ENCODE measurements at regions not wholly inside any gene's neighbourhood (a gene's known extent, or its start where the extent isn't known, plus 50 kb on each side); places are given as distances from the start of the nearest gene placed in this dataset.

DNA sequence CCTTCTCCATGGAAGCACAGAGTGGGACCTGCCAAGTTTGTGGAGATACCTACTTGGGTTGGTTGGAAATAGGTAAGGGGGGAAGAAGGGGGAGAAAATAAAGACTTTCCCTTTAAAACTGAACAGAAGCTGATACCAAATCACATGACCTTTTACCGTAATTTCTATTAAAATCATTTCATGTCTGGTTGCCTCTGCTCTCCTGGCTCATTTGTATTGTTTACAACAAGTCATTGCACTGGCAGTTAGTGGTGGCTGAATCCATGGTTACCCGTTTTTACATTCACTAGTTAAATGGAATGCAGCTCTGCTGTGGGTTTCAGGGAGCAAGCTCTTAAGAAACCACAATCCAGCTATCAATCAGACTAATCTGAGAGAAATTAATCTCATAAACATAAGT lies 353.7 kb upstream of the ESRRG start:
- Histone ChIP-seq H3K4me1 (ENCODE audit: control insufficient read depth, low read length) (no peaks in the 10 kb centered on the region), H3K27me3 (ENCODE audit: control insufficient read depth, low read length) (peaks cover 11% of the 10 kb centered on the region; the same call in 1 of the 2 replicates), H3F3A (ENCODE audit: control insufficient read depth, insufficient read depth) (no peaks in the 10 kb centered on the region), H3K4me3 (ENCODE audit: low read length) (no peak overlapping the region), H3K9me2 (replicated peaks; ENCODE audit: control insufficient read depth, low read length) (no peaks in the 10 kb centered on the region), H3K79me2 (ENCODE audit: control insufficient read depth, low read length) (no peaks in the 10 kb centered on the region), H3K27ac (ENCODE audit: low read depth, low read length) (no peak overlapping the region), H3K9me3 (ENCODE audit: control insufficient read depth, insufficient read depth, low read length) (no peaks in the 10 kb centered on the region), H3K4me2 (ENCODE audit: low read length) (no peak overlapping the region), H4K20me1 (ENCODE audit: control insufficient read depth, insufficient read depth, low read depth, low read length) (no peaks in the 10 kb centered on the region; the same call in 1 of the 2 replicates), H3K36me3 (ENCODE audit: control insufficient read depth, low read length) (no peaks in the 10 kb centered on the region)
- TF ChIP-seq, protein P1, sequence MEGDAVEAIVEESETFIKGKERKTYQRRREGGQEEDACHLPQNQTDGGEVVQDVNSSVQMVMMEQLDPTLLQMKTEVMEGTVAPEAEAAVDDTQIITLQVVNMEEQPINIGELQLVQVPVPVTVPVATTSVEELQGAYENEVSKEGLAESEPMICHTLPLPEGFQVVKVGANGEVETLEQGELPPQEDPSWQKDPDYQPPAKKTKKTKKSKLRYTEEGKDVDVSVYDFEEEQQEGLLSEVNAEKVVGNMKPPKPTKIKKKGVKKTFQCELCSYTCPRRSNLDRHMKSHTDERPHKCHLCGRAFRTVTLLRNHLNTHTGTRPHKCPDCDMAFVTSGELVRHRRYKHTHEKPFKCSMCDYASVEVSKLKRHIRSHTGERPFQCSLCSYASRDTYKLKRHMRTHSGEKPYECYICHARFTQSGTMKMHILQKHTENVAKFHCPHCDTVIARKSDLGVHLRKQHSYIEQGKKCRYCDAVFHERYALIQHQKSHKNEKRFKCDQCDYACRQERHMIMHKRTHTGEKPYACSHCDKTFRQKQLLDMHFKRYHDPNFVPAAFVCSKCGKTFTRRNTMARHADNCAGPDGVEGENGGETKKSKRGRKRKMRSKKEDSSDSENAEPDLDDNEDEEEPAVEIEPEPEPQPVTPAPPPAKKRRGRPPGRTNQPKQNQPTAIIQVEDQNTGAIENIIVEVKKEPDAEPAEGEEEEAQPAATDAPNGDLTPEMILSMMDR (IDR thresholded peaks at IDR 0.05; ENCODE audit: low read depth, low read length, poor library complexity, severe bottlenecking) = no peak
- no peak for TF ChIP-seq EZH2phosphoT487 (IDR thresholded peaks at IDR 0.05; ENCODE audit: borderline replicate concordance, low read length)

DNA sequence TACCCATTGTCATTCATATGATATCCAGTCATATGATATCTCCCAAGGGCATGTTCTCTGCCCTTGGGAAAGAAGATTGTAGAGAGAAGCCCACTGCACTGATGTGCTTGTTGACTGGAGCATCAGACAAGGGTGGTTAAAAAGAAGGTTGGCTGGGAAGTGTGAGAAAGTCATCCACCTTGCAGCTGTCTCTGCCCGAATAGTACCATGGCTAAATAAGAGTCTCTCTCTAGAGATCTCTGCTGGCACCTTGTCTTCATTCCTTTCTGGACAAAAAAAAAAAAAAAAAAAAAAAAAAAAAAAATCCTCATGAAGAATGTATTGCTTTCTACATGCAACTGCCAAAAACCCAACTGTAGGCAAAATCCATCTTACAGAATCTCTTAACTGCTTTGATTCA lies 349.7 kb upstream of the ESRRG start:
- H3K4me3 ChIP-seq (ENCODE audit: low read length) = no peak overlapping the region
- H3K79me2 ChIP-seq (ENCODE audit: control insufficient read depth, low read length) = no peaks in the 10 kb centered on the region
- H3K27me3 ChIP-seq (ENCODE audit: control insufficient read depth, low read length) = peaks cover 9% of the 10 kb centered on the region; the same call in 1 of the 2 replicates
- H3K4me1 ChIP-seq (ENCODE audit: control insufficient read depth, low read length) = no peaks in the 10 kb centered on the region
- H3K36me3 ChIP-seq (ENCODE audit: control insufficient read depth, low read length) = no peaks in the 10 kb centered on the region
- H3K9me2 ChIP-seq (replicated peaks; ENCODE audit: control insufficient read depth, low read length) = no peaks in the 10 kb centered on the region
- TF ChIP-seq, protein P1 (IDR thresholded peaks at IDR 0.05; ENCODE audit: low read depth, low read length, poor library complexity, severe bottlenecking) = no peak
- no peak for TF ChIP-seq EZH2phosphoT487 (IDR thresholded peaks at IDR 0.05; ENCODE audit: borderline replicate concordance, low read length)
- no peaks in the 10 kb centered on the region for H3F3A ChIP-seq (ENCODE audit: control insufficient read depth, insufficient read depth)
- H3K27ac ChIP-seq (ENCODE audit: low read depth, low read length) = no peak overlapping the region
- no peaks in the 10 kb centered on the region; the same call in 1 of the 2 replicates for H4K20me1 ChIP-seq (ENCODE audit: control insufficient read depth, insufficient read depth, low read depth, low read length)
- no peaks in the 10 kb centered on the region for H3K9me3 ChIP-seq (ENCODE audit: control insufficient read depth, insufficient read depth, low read length)
- H3K4me2 ChIP-seq (ENCODE audit: low read length) = no peak overlapping the region

DNA sequence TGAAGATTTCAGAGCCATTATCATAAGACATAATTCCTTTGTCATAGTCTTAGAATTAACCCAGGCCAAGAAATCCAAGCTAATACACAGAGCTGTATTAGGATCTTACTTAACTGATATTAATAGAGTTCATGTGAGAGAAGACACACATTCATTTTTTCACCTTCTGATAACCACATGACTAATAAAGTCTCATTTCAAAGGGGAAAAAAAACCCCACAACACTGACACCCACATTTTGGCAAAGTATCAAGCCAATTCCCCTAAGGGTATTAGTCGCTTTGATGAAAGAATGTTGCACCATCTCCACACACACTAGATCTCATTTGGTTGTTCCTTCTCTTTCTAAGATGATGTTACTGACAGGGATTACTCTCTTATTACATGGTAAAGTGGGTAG lies 344.4 kb upstream of the ESRRG start:
- Histone ChIP-seq H3F3A (ENCODE audit: control insufficient read depth, insufficient read depth) (no peaks in the 10 kb centered on the region), H3K36me3 (ENCODE audit: control insufficient read depth, low read length) (no peaks in the 10 kb centered on the region), H3K4me2 (ENCODE audit: low read length) (no peak overlapping the region), H3K9me3 (ENCODE audit: control insufficient read depth, insufficient read depth, low read length) (no peaks in the 10 kb centered on the region), H3K79me2 (ENCODE audit: control insufficient read depth, low read length) (no peaks in the 10 kb centered on the region), H3K9me2 (replicated peaks; ENCODE audit: control insufficient read depth, low read length) (no peaks in the 10 kb centered on the region; the same call in 1 of the 2 replicates), H3K4me3 (ENCODE audit: low read length) (no peak overlapping the region), H3K27ac (ENCODE audit: low read depth, low read length) (no peak overlapping the region), H4K20me1 (ENCODE audit: control insufficient read depth, insufficient read depth, low read depth, low read length) (no peaks in the 10 kb centered on the region), H3K27me3 (ENCODE audit: control insufficient read depth, low read length) (no peaks in the 10 kb centered on the region), H3K4me1 (ENCODE audit: control insufficient read depth, low read length) (no peaks in the 10 kb centered on the region)
- TF ChIP-seq EZH2phosphoT487 (IDR thresholded peaks at IDR 0.05; ENCODE audit: borderline replicate concordance, low read length) = no peak
- TF ChIP-seq, protein P1 (IDR thresholded peaks at IDR 0.05; ENCODE audit: low read depth, low read length, poor library complexity, severe bottlenecking) = no peak

All from DOHH2 (cell line).